GM21737 (cell line): ENCODE measurements at regions not wholly inside any gene's neighbourhood (a gene's known extent, or its start where the extent isn't known, plus 50 kb on each side); places are given as distances from the start of the nearest gene placed in this dataset.
"Not testable (repeated sequence)": the region's sequence is repeated elsewhere in the genome, so short reads cannot be mapped to it uniquely, and the experiment has no call there.

Experiments
- ATAC-seq: cut with Tn5 transposase; IDR thresholded peaks from one replicate; pipeline ENCODE4 v1.9.1; 2021; ENCODE audit warnings: mild to moderate bottlenecking, moderate library complexity; ENCODE audit not compliant: unreplicated experiment

- no peak for ATAC-seq
Measured at GRCh38 chr4:177235026-177235425, 74.6 kb upstream of the NEIL3 start.

GRCh38 chr4:177236886-177237285 lies 72.8 kb upstream of the NEIL3 start:
- no peak for ATAC-seq

- no peak for ATAC-seq
Measured at GRCh38 chr4:177237291-177237690, 72.4 kb upstream of the NEIL3 start.

- no peak for ATAC-seq
Measured at GRCh38 chr4:177239477-177239876, 70.2 kb upstream of the NEIL3 start.

GRCh38 chr4:177239878-177240277 lies 69.8 kb upstream of the NEIL3 start:
- no peak for ATAC-seq

GRCh38 chr4:177242651-177243286 lies 66.9 kb upstream of the NEIL3 start:
- ATAC-seq = no peak

GRCh38 chr4:177246641-177247584 lies 62.8 kb upstream of the NEIL3 start:
- no peak for ATAC-seq

GRCh38 chr4:177250056-177250696 lies 59.5 kb upstream of the NEIL3 start:
- peak; percentile 98 for ATAC-seq

GRCh38 chr4:177251237-177251636 lies 58.4 kb upstream of the NEIL3 start:
- ATAC-seq = no peak

GRCh38 chr4:177255359-177255758 lies 54.3 kb upstream of the NEIL3 start:
- no peak for ATAC-seq

GRCh38 chr4:177256950-177257349 lies 52.7 kb upstream of the NEIL3 start:
- ATAC-seq = no peak

GRCh38 chr4:177259466-177259865 lies 50.2 kb upstream of the NEIL3 start:
- ATAC-seq = not testable (repeated sequence)
